ENCODE measurements at regions not wholly inside any gene's neighbourhood (a gene's known extent, or its start where the extent isn't known, plus 50 kb on each side); places are given as distances from the start of the nearest gene placed in this dataset.

DNA sequence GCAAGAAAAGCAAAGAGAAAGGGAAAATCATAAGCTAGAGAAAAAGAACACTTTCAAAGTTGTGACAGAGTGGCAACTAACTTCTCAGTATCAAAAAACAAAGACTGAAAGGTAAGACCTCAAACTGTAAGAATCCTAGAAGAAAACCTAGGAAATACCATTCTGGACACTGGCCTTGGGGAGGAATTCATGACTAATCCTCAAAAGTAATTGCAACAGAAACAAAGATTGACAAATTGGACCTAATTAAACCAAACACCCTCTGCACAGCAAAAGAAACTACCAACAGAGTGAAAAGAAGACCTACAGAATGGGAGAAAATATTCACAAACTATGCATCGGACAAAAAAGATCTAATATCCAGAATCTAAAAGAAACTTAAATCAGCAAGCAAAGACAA, 79.1 kb downstream of the FEM1C start:
- no peak for TF ChIP-seq POLR2AphosphoS5 (IDR thresholded peaks at IDR 0.05)
- no peak for TF ChIP-seq POLR2A (IDR thresholded peaks at IDR 0.05; ENCODE audit: low read depth)
- TF ChIP-seq, protein P1, sequence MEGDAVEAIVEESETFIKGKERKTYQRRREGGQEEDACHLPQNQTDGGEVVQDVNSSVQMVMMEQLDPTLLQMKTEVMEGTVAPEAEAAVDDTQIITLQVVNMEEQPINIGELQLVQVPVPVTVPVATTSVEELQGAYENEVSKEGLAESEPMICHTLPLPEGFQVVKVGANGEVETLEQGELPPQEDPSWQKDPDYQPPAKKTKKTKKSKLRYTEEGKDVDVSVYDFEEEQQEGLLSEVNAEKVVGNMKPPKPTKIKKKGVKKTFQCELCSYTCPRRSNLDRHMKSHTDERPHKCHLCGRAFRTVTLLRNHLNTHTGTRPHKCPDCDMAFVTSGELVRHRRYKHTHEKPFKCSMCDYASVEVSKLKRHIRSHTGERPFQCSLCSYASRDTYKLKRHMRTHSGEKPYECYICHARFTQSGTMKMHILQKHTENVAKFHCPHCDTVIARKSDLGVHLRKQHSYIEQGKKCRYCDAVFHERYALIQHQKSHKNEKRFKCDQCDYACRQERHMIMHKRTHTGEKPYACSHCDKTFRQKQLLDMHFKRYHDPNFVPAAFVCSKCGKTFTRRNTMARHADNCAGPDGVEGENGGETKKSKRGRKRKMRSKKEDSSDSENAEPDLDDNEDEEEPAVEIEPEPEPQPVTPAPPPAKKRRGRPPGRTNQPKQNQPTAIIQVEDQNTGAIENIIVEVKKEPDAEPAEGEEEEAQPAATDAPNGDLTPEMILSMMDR (IDR thresholded peaks at IDR 0.05), result no peak
- TF ChIP-seq EP300 (IDR thresholded peaks at IDR 0.05), result no peak
